ENCODE measurements at regions not wholly inside any gene's neighbourhood (a gene's known extent, or its start where the extent isn't known, plus 50 kb on each side); places are given as distances from the start of the nearest gene placed in this dataset.

DNA sequence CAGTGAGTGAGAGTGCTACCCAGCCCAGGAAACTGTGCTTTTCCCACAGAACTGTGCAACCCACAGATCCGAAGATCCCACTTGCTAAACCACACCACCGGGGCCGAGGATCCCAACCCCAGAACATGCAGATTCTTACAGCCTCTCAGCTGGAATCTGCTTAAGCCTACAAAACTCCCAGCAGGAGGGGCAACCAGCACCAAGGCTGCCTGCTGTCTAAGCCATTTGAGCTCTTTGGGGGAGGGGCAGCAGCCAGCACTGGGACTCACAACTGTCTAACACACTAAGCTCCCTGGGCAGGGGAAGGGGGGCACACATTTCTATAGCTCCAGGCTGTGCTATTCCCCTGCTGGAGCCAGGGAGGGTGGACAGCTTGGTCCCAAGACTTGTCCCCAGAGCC, 529.9 kb downstream of the XPNPEP1 start:
- POLR2A ChIA-PET (ENCODE audit: unreplicated experiment), result no interaction called here
- H3K4me2 ChIP-seq, result no peak overlapping the region
- no peaks in the 10 kb centered on the region for H3K9me3 ChIP-seq (ENCODE audit: insufficient read depth, low read depth)
- no peak overlapping the region for H2AFZ ChIP-seq
- H3K36me3 ChIP-seq (ENCODE audit: low read depth), result no peaks in the 10 kb centered on the region
- H3K4me1 ChIP-seq (replicated peaks; ENCODE audit: insufficient read depth), result no peaks in the 10 kb centered on the region
- no peaks in the 10 kb centered on the region; the same call in 1 of the 2 replicates for H3K27me3 ChIP-seq (ENCODE audit: insufficient read depth, low read depth)
- H3K79me2 ChIP-seq (ENCODE audit: low read depth), result no peaks in the 10 kb centered on the region
- CTCF ChIA-PET, result no interaction called here
- no TSS peak for BruUV-seq (replicated peaks)
- H3F3A ChIP-seq (ENCODE audit: insufficient read depth, low read depth), result no peaks in the 10 kb centered on the region
- H3K27ac ChIP-seq, result no peak overlapping the region
- no peak for DNase-seq
- no peak overlapping the region for H3K4me3 ChIP-seq
- H3K9me2 ChIP-seq (ENCODE audit: insufficient read depth), result no peaks in the 10 kb centered on the region
- H4K20me1 ChIP-seq (ENCODE audit: insufficient read depth), result no peaks in the 10 kb centered on the region
- TF ChIP-seq, protein P1, sequence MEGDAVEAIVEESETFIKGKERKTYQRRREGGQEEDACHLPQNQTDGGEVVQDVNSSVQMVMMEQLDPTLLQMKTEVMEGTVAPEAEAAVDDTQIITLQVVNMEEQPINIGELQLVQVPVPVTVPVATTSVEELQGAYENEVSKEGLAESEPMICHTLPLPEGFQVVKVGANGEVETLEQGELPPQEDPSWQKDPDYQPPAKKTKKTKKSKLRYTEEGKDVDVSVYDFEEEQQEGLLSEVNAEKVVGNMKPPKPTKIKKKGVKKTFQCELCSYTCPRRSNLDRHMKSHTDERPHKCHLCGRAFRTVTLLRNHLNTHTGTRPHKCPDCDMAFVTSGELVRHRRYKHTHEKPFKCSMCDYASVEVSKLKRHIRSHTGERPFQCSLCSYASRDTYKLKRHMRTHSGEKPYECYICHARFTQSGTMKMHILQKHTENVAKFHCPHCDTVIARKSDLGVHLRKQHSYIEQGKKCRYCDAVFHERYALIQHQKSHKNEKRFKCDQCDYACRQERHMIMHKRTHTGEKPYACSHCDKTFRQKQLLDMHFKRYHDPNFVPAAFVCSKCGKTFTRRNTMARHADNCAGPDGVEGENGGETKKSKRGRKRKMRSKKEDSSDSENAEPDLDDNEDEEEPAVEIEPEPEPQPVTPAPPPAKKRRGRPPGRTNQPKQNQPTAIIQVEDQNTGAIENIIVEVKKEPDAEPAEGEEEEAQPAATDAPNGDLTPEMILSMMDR (conservative IDR thresholded peaks at IDR 0.05), result no peak
- no peak for TF ChIP-seq EZH2 (IDR thresholded peaks at IDR 0.05; ENCODE audit: low read depth)
- intact Hi-C loops (cut with micrococcal nuclease; ENCODE audit: unreplicated experiment), result no loop called here

DNA sequence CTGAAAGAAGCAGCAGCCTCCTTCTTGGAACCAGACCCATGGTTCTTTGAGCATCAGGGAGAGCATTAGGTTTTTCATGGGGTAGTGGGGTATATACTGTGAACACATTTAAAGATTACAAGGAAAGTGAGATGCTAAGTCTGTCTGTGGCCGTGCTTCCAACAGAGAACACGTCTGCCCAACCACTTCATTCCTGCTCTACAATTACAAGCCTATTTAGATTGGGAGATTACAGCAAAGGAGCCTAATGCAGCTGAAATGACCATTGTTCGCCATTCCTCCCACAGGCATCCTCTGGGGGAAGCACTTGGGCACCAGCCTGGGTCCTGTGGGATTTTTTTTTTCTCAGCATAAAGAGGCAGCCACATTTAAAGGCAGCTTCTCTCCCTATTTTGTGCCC, 536.4 kb downstream of the XPNPEP1 start:
- BruUV-seq (replicated peaks), result no TSS peak
- Histone ChIP-seq H3K4me2 (no peak overlapping the region), H3F3A (ENCODE audit: insufficient read depth, low read depth) (no peaks in the 10 kb centered on the region), H3K4me3 (no peak overlapping the region), H2AFZ (no peak overlapping the region), H4K20me1 (ENCODE audit: insufficient read depth) (no peaks in the 10 kb centered on the region), H3K79me2 (ENCODE audit: low read depth) (no peaks in the 10 kb centered on the region), H3K27me3 (ENCODE audit: insufficient read depth, low read depth) (no peaks in the 10 kb centered on the region; the same call in 1 of the 2 replicates), H3K9me2 (ENCODE audit: insufficient read depth) (no peaks in the 10 kb centered on the region), H3K36me3 (ENCODE audit: low read depth) (no peaks in the 10 kb centered on the region), H3K9me3 (ENCODE audit: insufficient read depth, low read depth) (no peaks in the 10 kb centered on the region), H3K4me1 (replicated peaks; ENCODE audit: insufficient read depth) (no peaks in the 10 kb centered on the region), H3K27ac (no peak overlapping the region)
- CTCF ChIA-PET, result no interaction called here
- POLR2A ChIA-PET (ENCODE audit: unreplicated experiment), result no interaction called here
- TF ChIP-seq EZH2 (IDR thresholded peaks at IDR 0.05; ENCODE audit: low read depth), result no peak
- TF ChIP-seq, protein P1 (conservative IDR thresholded peaks at IDR 0.05), result no peak
- DNase-seq, result no peak
- intact Hi-C loops (cut with micrococcal nuclease; ENCODE audit: unreplicated experiment), result no loop called here

DNA sequence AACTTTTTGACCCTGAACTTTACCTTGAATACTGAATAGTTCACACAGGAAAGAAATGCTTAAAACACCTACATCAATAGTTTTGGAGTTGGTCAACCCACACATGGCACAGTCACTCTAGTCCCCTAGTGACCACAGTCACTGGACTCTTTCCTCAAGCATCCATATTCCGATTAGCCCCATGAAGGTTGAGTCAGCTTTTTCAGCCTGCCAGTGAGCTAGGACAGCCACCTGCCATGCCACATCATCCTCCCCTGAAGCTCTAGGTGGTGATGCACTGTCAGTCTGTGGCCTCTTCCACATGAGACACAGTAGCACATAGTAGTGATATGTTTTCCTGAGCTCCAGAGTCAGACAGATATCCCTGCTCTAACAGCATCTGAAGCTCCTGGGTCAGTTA, 537.2 kb downstream of the XPNPEP1 start:
- ChIA-PET POLR2A (ENCODE audit: unreplicated experiment) (no interaction called here), CTCF (no interaction called here)
- no peak overlapping the region for H3K27ac ChIP-seq
- H3K4me1 ChIP-seq (replicated peaks; ENCODE audit: insufficient read depth), result no peaks in the 10 kb centered on the region
- no peaks in the 10 kb centered on the region; the same call in 1 of the 2 replicates for H3K27me3 ChIP-seq (ENCODE audit: insufficient read depth, low read depth)
- DNase-seq, result no peak
- H3K4me3 ChIP-seq, result no peak overlapping the region
- no peaks in the 10 kb centered on the region for H3K9me2 ChIP-seq (ENCODE audit: insufficient read depth)
- no peaks in the 10 kb centered on the region for H3K36me3 ChIP-seq (ENCODE audit: low read depth)
- no peaks in the 10 kb centered on the region for H3F3A ChIP-seq (ENCODE audit: insufficient read depth, low read depth)
- TF ChIP-seq EZH2 (IDR thresholded peaks at IDR 0.05; ENCODE audit: low read depth), result no peak
- TF ChIP-seq, protein P1 (conservative IDR thresholded peaks at IDR 0.05), result no peak
- H4K20me1 ChIP-seq (ENCODE audit: insufficient read depth), result no peaks in the 10 kb centered on the region
- BruUV-seq (replicated peaks), result no TSS peak
- H3K79me2 ChIP-seq (ENCODE audit: low read depth), result no peaks in the 10 kb centered on the region
- H3K4me2 ChIP-seq, result no peak overlapping the region
- H2AFZ ChIP-seq, result no peak overlapping the region
- H3K9me3 ChIP-seq (ENCODE audit: insufficient read depth, low read depth), result no peaks in the 10 kb centered on the region
- intact Hi-C loops (cut with micrococcal nuclease; ENCODE audit: unreplicated experiment), result no loop called here

Data from PC-9 (cell line).